ENCODE measurements at regions not wholly inside any gene's neighbourhood (a gene's known extent, or its start where the extent isn't known, plus 50 kb on each side); places are given as distances from the start of the nearest gene placed in this dataset.
"Not testable (repeated sequence)": the region's sequence is repeated elsewhere in the genome, so short reads cannot be mapped to it uniquely, and the experiment has no call there.

DNA sequence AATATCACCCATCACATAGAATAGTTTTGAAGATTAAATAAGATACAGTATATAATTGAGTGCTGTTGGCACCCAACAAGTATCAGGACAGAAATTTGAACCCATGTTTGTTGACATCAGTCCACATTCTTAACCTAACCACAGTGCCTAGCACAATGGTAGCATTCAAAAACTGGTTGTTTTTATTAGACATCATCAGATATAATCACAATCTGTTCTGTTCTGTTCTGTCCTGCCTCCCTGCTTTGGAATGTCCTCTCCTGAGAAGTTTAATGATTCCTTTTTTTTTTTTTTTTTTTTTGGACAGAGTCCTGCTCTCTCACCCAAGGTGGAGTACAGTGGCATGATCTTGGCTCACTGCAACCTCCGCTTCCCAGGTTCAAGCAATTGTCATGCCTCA lies 476.6 kb downstream of the RMST start:
- DNase-seq, result no peak

DNA sequence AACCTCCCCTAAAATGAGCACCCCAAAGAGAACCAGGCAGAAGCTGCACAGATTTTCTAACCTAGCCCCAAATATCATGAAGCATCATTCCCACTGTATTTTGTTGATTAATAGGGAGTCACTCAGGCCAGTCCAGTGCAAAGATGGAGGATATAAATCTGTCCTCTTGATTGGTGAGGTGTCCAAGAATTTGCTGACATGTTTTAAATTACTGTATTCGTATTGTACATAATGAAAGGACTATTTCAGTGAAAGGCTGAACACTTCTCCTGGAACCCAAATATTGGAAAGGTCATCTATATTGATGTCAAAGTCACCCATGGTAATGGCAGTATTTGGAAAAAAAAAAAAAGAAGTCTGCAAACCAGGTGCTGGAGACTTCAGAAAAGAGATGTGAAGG lies 477.5 kb downstream of the RMST start:
- DNase-seq, result no peak

DNA sequence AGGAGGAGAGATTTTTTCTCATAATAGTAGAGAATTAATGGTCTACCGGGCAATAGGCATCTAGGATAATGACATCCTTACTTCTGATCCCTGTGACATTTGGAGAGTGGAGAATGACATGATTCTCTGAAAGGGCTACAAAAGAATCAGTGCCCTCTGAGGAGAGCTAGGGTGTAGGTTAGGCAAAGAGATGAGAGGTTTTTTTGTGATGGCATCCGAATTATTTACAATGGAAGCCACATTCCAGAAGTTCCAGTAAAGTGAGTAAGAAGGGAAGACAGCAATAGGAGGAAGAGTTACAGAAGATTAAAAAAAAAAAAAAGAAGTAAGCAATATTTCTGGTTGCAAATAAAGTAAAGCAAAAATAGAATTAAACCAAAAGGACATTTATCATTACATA lies 478.0 kb downstream of the RMST start:
- DNase-seq, result no peak

DNA sequence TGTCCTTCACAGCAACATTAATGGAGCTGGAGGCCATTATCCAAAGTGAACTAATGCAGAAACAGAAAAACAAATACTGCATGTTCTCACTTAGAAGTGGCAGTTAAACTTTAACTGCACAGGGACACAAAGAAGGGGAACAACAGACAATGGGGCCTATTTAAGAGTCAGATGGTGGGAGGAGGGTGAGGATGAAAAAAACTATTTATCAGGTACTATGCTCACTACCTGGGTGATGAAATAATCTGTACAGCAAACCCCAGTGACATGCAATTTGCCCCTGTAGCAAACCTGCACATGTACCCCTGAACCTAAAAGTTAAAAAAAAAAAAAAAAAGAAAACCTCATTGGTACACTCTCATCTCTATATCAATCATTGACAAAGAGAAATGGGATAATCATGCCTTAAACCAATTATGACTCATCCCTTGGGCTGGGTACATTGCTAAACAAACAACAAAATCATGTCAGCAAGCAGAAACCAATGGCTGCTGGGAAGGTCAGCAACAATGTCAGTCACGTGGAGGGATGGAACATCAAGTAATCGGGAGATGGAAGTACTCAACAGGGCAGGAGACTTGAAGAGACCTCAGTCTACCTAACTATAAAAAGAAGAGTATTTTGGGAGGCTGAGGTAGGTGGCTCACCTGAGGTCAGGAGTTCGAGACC lies 479.2 kb downstream of the RMST start:
- no peak for DNase-seq

DNA sequence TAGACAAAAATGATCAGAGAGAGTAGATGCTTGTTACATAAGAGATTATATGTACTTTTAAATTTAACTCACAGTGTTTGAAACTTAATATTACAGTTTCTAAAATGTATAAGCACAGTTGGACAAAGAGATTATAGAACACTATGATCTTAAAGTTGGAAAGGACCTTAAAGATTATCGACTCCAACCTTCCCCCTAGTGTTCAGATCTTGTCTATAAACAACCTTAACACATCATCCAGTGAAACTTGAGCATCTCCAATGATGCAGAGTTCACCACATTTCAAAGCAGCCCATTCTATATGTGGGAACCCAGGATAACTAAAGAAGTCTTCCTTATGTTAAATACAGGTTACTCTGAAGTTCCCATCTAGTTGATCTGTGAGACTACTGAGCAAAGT lies 480.8 kb downstream of the RMST start:
- DNase-seq, result no peak

DNA sequence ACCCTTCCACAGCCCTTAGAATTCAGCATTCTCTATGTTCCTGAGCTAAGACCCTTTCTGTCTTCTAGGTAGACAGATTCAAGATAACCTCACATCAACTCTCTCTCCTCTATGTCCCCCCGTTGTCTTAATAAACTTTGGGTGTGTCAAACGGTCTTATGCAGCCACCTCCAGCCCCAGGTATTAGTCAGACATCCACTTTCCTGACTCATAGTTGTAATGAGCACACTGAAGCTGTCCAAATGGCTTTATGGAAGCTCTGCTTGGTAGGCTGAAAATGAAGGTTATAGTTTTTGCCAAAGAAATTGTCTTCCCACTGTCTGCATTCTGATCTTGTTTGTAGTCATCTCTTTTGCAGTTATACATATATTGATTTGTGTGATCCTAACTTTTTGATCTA lies 482.0 kb downstream of the RMST start:
- DNase-seq, result no peak

DNA sequence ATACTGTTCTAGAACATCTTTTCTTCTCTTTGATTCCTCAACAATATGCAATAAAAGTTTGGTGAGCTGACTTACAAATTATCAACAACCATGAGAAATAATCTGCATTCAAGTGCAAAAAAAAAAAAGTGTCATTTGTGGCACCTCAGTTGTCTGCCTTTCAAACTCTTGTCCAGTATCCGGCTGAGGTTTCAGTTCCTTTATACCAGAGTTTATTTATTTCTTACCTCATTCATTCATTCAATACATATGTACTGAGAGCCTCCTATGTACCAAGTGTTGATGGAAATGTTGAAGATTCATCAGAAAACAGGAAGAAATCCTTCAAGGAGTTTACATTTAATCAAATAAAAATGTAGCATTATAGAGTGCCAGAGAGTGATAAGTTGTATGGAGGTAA lies 484.1 kb downstream of the RMST start:
- DNase-seq, result no peak

DNA sequence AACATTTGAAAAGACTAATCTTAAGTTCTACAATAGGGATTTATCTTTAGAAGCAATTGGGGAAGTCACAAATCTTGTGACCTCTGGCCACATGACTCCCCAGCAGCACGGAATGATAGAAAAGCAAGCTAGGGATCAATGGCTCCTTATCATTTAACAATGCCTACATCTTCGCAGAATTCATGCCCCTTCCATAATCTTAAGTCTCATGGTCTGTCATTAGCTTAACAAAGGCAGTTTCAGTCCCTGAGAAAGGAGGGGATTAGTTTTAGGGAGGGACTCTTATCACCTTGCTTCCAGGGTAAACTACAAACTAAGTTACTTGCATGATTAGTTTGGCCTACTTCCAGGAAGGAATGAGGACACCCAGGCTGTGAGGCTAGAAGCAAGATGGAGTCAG lies 486.0 kb downstream of the RMST start:
- DNase-seq, result no peak

DNA sequence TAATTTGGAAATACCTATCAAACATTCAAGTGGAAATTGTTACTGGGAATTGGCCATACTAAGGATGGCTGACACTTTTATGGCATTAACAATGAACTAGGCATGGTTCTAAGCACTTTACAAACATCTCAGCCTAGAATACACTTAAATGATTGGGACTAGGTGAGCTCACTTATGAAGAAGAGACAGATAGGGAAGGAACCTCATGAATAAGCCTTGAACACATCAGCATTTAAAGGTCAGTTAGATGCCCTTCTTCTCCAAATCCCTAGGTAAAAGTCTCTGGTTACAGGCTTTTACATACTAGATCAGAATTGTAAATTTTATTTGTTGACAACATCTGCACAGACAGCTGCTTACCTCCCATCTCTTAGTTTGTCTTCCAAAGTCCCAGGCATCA lies 488.6 kb downstream of the RMST start:
- no peak for DNase-seq

DNA sequence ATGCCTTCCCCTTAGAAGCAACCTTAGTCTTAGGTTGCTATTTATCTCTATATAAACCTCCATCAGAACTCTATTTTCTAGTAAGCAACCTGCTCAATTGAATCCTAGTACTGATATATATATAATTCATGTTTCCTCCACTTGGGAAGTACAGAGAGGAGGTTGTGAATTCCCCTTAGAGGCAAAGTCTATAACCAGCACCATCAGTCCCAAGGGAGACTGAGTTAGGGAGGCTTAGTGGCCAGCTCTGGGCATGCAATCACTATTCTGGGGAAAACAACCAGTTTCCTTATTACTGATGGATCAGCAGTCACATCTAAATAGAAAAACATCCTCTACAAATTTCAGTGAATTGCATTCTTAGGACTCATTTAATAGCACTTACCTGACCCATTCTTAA lies 489.1 kb downstream of the RMST start:
- no peak for DNase-seq

DNA sequence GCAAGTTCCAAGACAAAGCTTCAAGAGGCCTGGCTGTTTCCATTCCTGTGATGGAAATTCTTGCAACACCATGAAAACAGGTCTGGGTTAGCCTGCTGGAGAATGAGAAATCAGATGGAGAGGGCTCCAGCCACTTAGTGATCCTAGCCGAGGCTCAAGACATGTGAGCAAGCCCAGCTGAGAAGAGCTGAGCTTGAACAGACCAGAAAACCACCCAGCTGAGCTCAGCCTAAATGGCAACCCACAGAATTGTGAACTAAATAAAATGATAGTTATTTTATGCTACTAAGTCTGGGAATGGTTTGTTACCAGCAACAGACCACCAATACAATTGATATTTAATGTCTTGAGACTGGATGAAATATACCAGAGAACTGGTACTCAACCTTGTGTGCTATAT lies 494.5 kb downstream of the RMST start:
- no peak for DNase-seq

DNA sequence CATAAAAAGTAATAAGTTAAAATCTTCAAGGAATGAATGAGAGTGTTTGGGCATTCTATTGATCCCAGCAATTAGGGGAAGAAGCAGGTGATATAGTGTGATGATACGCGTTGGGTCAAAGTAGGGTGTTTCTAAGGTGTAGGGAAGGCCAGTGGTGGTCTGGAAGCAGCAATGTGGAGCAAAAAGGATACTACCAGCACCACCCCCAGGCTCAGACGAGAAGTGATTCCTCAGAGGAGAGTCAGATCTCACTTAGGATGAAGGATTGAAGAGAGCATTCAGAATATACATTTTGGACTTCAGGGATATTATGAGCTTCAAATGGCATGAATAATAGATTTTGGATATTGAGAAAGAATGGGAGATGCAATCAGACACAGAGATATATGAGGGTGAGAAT lies 497.6 kb downstream of the RMST start:
- DNase-seq, result no peak

DNA sequence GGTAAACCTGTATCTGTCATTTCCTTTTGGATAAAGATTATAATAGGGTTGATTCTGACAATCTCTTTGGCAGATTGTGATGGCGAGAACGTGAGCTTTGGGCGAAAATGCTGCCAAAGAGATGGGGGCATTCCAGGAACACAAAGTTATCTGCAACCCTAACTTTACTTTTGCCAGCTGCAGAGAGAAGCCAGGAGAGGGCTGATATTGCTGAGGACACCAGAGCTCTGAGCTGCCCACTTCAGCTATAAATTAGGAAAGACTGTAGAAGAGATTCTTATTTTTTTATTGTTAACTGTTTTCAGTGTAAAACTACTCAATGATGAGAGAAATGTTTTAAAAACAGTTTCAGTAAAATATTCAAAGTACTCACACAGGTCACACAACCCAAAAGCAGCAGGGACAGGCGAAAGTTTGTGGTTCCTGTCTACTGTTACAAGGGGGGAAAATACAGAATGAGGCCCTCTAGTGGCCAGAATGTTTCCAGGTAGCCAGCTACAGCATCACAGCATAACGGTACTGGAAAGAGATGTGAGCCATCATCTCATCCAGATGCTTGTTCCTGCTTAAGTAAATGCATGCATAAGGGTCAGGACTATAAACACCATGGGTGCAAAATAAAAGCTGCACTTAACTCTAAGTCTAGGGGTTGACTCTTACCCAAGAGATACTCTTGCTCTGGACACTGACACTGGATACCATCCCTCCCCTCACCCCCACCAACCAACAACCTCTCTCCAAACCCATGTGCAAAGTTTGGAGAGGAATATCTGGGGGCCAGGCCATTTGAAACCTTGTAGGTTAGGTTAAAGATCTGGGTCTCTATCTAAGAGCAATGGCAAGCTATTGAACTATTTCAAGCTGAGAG lies 498.4 kb downstream of the RMST start:
- peak; percentile 13 for DNase-seq

DNA sequence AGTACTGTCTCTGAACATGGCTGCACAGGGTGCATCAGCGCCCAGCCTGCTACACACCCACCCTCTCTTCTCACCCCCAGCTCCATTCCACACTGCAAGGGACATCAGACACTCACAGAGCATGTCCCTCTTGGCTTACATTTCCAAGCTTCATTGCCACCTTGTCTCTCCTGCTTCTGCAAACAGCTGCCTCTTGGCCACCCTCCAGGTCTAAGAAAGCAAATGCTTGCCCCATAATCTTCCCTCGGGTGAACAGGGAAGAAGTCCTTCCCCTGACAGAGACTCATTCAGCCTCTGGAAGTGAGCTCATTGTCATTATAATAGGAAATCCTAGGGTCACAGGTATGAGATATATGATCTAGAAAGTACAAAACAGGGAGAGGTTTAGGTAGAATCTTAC lies 505.2 kb downstream of the RMST start:
- DNase-seq, result no peak

DNA sequence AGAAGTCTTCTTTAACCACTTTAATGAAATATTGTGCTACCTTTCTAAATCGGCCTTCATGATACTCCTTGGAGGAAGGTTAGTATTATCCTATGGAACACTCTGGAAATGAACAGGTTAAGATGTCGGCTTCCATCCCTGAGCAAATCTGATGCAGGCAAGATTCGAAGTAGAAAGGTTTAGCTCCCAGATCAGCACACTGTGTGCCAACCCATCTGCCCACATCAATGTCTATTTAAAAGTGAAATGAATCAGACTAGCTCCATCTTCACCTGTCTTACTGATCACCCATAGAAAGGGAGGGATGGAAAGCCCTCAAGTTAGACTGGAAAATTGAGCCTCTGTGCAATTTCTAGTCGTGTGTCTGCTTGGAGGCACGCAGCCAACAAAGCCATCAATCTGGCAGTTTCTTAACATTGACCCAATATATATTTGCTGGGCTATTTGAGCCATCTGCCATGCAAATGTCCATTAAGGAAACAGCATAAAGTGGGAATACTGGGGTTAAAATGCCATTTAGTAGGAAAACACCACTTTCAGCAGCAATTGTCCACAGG lies 506.1 kb downstream of the RMST start:
- no peak for DNase-seq

DNA sequence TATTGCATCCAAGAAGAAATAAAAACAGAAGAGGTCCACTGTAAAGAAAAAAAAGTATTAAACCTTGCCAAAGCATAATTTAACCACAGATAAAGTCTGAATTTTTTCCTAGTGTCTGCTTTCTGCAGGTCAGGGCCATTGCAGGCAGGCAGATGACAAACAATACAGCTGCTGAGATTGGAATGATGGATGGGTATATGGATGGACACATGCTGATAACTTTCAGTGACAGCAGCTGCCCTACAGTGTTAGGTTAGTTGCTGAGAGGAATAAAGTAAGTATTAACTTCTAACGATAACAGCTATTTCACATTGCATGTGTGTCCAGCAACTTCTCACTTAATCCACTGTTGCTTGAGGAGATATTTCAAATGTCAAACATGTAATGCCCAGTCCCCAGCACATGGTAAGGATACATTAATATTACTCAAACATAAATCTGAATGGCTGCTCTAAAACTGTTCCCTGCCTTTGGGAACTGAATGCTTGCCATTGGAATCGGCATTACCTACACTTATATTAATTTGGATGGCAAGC lies 515.3 kb downstream of the RMST start:
- no peak for DNase-seq

DNA sequence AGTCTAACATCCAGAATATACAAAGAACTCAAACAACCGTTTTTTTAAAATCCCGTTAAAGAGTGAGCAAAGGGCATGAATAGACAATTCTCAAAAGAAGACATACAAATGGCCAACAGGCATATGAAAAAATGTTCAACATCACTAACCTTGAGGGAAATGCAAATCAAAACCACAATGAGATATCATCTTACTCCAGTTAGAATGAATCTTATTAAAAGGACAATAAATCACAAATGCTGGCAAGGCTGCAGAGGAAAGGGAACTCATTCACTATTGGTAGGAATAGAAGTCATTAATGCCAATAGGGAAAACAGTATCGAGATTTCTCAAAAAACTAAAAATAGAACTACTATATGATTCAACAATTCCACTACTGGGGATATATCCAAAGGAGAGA lies 520.1 kb downstream of the RMST start:
- DNase-seq, result no peak

DNA sequence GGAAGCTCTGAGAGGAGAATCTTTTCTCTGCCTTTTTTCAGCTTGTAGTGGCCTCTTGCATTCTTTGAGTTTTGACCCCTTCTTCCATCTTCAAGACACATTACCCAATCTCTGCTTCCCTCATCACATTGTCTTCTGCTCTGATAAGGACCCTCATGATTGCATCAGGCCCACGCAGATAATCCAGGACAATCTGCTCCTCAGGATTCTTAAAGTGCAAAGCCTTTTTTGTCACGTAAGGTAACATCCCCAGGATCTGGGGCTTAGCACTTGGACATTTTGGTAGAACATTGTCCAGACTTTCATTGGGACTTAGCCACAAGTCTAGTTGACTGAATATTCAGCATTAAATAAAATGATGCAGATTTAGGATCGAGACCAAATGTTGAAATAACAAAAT lies 521.2 kb downstream of the RMST start:
- no peak for DNase-seq

DNA sequence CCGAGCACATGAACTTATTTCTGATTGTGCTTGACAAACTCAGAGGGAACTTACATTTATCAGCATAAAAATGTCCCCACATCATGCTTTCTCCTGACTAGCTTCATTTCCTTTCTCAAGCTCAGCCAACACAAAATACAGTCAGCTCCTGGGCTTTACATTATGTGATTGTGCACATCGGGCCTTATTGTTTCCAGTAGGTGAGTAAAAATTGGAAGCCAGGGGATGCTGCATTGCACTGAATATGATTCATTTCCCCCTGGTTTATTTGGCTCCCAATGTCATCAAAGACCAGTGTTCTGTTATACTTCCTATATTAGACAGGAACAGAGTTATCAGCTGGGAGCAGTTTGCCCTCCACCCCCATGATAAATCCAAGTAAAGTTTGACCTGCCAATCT lies 521.8 kb downstream of the RMST start:
- DNase-seq, result no peak

DNA sequence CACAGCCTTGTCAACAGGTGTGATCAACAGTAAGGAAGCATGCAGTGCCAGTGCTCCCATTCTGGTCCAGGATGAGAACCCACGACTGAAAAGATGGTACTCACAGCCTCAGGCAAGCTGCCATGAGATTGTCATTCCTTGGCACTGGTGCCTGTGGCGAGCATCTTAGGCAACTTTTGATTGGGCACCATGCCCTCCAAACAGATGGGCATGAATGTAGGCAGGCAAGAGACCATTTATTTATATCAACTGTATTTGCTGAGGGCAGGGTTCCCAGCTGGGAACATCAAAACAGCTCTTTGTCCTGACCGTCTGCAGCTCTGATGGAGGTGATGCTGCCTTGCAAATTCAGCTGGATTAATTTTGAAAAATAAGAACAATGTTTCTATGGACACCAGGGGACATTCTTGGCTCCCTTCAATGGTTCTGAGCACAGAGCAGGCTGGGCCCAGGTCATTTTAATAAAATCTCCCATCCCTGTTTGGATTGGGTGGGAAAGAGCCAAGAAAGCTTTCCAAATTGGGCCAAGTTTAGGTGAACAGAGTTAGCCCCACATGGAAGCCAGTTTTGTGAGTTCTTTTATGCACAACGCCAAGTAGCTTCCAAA lies 522.5 kb downstream of the RMST start:
- no peak for DNase-seq

DNA sequence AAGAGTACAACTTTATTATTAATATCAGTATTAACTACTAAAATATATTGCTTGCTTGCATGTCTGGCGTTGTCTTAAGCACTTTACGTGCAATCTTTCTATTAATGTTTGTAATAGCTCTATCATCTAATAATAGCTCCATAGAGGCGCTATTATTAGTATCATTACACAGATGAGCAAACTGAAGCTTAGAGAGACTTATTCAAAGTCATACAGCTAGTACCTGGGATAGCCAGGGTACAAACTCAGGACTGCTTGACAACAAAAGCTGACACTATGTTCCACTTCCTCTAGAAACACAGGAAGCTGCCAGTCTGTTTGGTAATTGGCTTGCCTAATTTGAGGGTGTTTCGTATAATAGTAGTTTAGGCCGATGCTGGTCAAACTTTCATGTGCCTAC lies 523.2 kb downstream of the RMST start:
- DNase-seq, result no peak

DNA sequence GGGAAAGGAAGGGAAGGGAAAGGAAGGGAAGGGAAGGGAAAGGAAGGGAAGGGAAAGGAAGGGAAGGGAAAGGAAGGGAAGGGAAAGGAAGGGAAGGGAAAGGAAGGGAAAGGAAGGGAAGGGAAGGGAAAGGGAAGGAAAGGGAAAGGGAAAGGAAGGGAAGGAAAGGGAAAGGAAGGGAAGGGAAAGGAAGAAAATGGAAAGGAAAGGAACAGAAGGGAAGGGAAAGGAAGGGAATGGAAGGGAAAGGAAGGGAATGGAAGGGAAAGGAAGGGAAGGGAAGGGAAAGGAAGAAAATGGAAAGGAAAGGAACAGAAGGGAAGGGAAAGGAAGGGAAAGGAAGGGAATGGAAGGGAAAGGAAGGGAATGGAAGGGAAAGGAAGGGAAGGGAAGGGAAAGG lies 526.0 kb downstream of the RMST start:
- DNase-seq, result not testable (repeated sequence)

DNA sequence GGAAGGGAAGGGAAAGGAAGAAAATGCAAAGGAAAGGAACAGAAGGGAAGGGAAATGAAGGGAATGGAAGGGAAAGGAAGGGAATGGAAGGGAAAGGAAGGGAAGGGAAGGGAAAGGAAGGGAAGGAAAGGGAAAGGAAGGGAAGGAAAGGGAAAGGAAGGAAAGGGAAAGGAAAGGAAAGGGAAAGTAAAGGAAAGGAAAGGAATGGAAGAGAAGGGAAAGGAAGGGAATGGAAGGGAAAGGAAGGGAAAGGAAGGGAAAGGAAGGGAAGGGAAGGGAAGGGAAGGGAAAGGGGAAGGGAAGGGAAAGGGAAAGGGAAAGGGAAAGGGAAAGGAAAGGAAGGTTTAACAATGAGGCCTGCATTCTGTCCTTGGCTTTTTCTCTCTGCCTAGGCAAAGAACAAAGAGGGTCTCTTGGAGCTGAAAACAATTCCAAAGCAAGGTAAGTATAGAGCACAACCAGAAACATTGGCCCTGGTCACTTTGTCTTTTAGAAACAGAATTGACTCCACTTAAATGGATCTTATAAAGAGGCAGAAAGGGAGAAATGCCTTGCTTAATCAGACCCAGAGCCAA lies 525.9 kb upstream of the TMPO start:
- no peak for DNase-seq
